ENCODE measurements at regions not wholly inside any gene's neighbourhood (a gene's known extent, or its start where the extent isn't known, plus 50 kb on each side); places are given as distances from the start of the nearest gene placed in this dataset.

GRCh38 chr5:60417500-60418181, 282.3 kb downstream of the DEPDC1B start:
- TF ChIP-seq CTCF (IDR thresholded peaks at IDR 0.05) = no peak
- no peak for TF ChIP-seq POLR2A (IDR thresholded peaks at IDR 0.05)
